Activated naive CD4-positive, alpha-beta T cell treated with anti-CD3 and anti-CD28 coated beads for 36 hours (primary cell): ENCODE measurements at regions not wholly inside any gene's neighbourhood (a gene's known extent, or its start where the extent isn't known, plus 50 kb on each side); places are given as distances from the start of the nearest gene placed in this dataset.
"Not testable (repeated sequence)": the region's sequence is repeated elsewhere in the genome, so short reads cannot be mapped to it uniquely, and the experiment has no call there.

Experiments
- CTCF ChIA-PET: fragments of 350-600 bp; sonication (Branson Sonifier 250); formaldehyde crosslinking; loops from one replicate; lab custom pipeline; 2021; ENCODE audit warnings: antibody characterized with exemption; lab: Charles Lee
- DNase-seq: peaks from one replicate; pipeline ENCODE4 v3.0.0-alpha.2; 2020
- H3K27ac Mint-ChIP-seq: one replicate; pipeline ENCODE4 v1.8.0; 2021; ENCODE audit warnings: mild to moderate bottlenecking, mixed read lengths
- H3K27me3 Mint-ChIP-seq: one replicate; pipeline ENCODE4 v1.8.0; 2021; ENCODE audit warnings: low read depth, mixed read lengths
- H3K36me3 Mint-ChIP-seq: one replicate; pipeline ENCODE4 v1.8.0; 2021; ENCODE audit warnings: low read depth, mixed read lengths
- H3K4me1 Mint-ChIP-seq: one replicate; pipeline ENCODE4 v1.8.0; 2021; ENCODE audit warnings: low read depth, mixed read lengths
- H3K4me3 Mint-ChIP-seq: one replicate; pipeline ENCODE4 v1.8.0; 2021; ENCODE audit warnings: mild to moderate bottlenecking, moderate library complexity, mixed read lengths
- H3K9me3 Mint-ChIP-seq: one replicate; pipeline ENCODE4 v1.8.0; 2021; ENCODE audit warnings: mixed read lengths
- intact Hi-C: fragments of 100-400 bp; cut with micrococcal nuclease; formaldehyde crosslinking; loops from one replicate; pipeline ENCODE4 v1.15.1; 2023

GRCh38 chr2:21233194-21233593 lies 109.4 kb downstream of the TDRD15 start:
- Mint-ChIP-seq H3K36me3 (no peaks in the 10 kb centered on the region), H3K4me3 (no peak overlapping the region), H3K4me1 (no peaks in the 10 kb centered on the region), H3K9me3 (no peaks in the 10 kb centered on the region), H3K27ac (no peak overlapping the region), H3K27me3 (no peaks in the 10 kb centered on the region)
- intact Hi-C loops = no loop called here
- CTCF ChIA-PET = no interaction called here
- DNase-seq = no peak

- CTCF ChIA-PET = no interaction called here
- no peaks in the 10 kb centered on the region for H3K9me3 Mint-ChIP-seq
- intact Hi-C loops = no loop called here
- no peaks in the 10 kb centered on the region for H3K36me3 Mint-ChIP-seq
- no peaks in the 10 kb centered on the region for H3K27me3 Mint-ChIP-seq
- no peak overlapping the region for H3K4me3 Mint-ChIP-seq
- no peak overlapping the region for H3K27ac Mint-ChIP-seq
- no peaks in the 10 kb centered on the region for H3K4me1 Mint-ChIP-seq
- no peak for DNase-seq
Measured at GRCh38 chr2:21234001-21234400, 110.2 kb downstream of the TDRD15 start.

GRCh38 chr2:21234464-21235120 lies 110.8 kb downstream of the TDRD15 start:
- Mint-ChIP-seq H3K36me3 (no peaks in the 10 kb centered on the region), H3K27me3 (no peaks in the 10 kb centered on the region), H3K9me3 (no peaks in the 10 kb centered on the region), H3K27ac (no peak overlapping the region), H3K4me1 (no peaks in the 10 kb centered on the region), H3K4me3 (no peak overlapping the region)
- no peak for DNase-seq
- intact Hi-C loops = no loop called here
- CTCF ChIA-PET = no interaction called here

- H3K9me3 Mint-ChIP-seq = peaks cover 18% of the 10 kb centered on the region
- DNase-seq, H3K36me3 Mint-ChIP-seq, H3K4me1 Mint-ChIP-seq, H3K4me3 Mint-ChIP-seq, intact Hi-C loops, H3K27ac Mint-ChIP-seq, H3K27me3 Mint-ChIP-seq, CTCF ChIA-PET: not testable (repeated sequence)
Measured at GRCh38 chr2:21239749-21240148, 116.0 kb downstream of the TDRD15 start.

- Mint-ChIP-seq H3K27me3 (no peaks in the 10 kb centered on the region), H3K27ac (no peak overlapping the region), H3K9me3 (peaks cover 18% of the 10 kb centered on the region), H3K4me1 (no peaks in the 10 kb centered on the region), H3K4me3 (no peak overlapping the region), H3K36me3 (peaks cover 2% of the 10 kb centered on the region)
- DNase-seq = no peak
- intact Hi-C loops = no loop called here
- CTCF ChIA-PET = no interaction called here
Measured at GRCh38 chr2:21244161-21244560, 120.4 kb downstream of the TDRD15 start.

- no peak for DNase-seq
- Mint-ChIP-seq H3K9me3 (peaks cover 9% of the 10 kb centered on the region), H3K27me3 (no peaks in the 10 kb centered on the region), H3K4me3 (no peak overlapping the region), H3K27ac (no peak overlapping the region), H3K4me1 (no peaks in the 10 kb centered on the region), H3K36me3 (peaks cover 2% of the 10 kb centered on the region)
- CTCF ChIA-PET = no interaction called here
- intact Hi-C loops = no loop called here
Measured at GRCh38 chr2:21245565-21245964, 121.8 kb downstream of the TDRD15 start.

GRCh38 chr2:21249367-21249766 lies 125.6 kb downstream of the TDRD15 start:
- Mint-ChIP-seq H3K4me1 (no peaks in the 10 kb centered on the region), H3K9me3 (no peaks in the 10 kb centered on the region), H3K27me3 (no peaks in the 10 kb centered on the region), H3K27ac (no peak overlapping the region), H3K4me3 (no peak overlapping the region), H3K36me3 (no peaks in the 10 kb centered on the region)
- DNase-seq = no peak
- intact Hi-C loops = no loop called here
- CTCF ChIA-PET = no interaction called here

GRCh38 chr2:21250673-21251072 lies 126.9 kb downstream of the TDRD15 start:
- no peak overlapping the region for H3K4me3 Mint-ChIP-seq
- intact Hi-C loops = no loop called here
- CTCF ChIA-PET = no interaction called here
- no peak for DNase-seq
- no peaks in the 10 kb centered on the region for H3K36me3 Mint-ChIP-seq
- H3K4me1 Mint-ChIP-seq = no peaks in the 10 kb centered on the region
- H3K27ac Mint-ChIP-seq = no peak overlapping the region
- H3K27me3 Mint-ChIP-seq = no peaks in the 10 kb centered on the region
- no peaks in the 10 kb centered on the region for H3K9me3 Mint-ChIP-seq

- no peak overlapping the region for H3K4me3 Mint-ChIP-seq
- CTCF ChIA-PET = no interaction called here
- no peak for DNase-seq
- H3K4me1 Mint-ChIP-seq = no peaks in the 10 kb centered on the region
- no peak overlapping the region for H3K27ac Mint-ChIP-seq
- no peaks in the 10 kb centered on the region for H3K27me3 Mint-ChIP-seq
- H3K9me3 Mint-ChIP-seq = no peaks in the 10 kb centered on the region
- intact Hi-C loops = no loop called here
- no peaks in the 10 kb centered on the region for H3K36me3 Mint-ChIP-seq
Measured at GRCh38 chr2:21251216-21251980, 127.6 kb downstream of the TDRD15 start.

GRCh38 chr2:21253311-21254027 lies 129.7 kb downstream of the TDRD15 start:
- H3K36me3 Mint-ChIP-seq = no peaks in the 10 kb centered on the region
- DNase-seq = no peak
- intact Hi-C loops = no loop called here
- no peaks in the 10 kb centered on the region for H3K4me1 Mint-ChIP-seq
- no peak overlapping the region for H3K27ac Mint-ChIP-seq
- no peaks in the 10 kb centered on the region for H3K27me3 Mint-ChIP-seq
- H3K4me3 Mint-ChIP-seq = no peak overlapping the region
- H3K9me3 Mint-ChIP-seq = no peaks in the 10 kb centered on the region
- CTCF ChIA-PET = no interaction called here

GRCh38 chr2:21254170-21254965 lies 130.6 kb downstream of the TDRD15 start:
- Mint-ChIP-seq H3K36me3 (no peaks in the 10 kb centered on the region), H3K4me3 (no peak overlapping the region), H3K4me1 (no peaks in the 10 kb centered on the region), H3K27ac (no peak overlapping the region), H3K27me3 (no peaks in the 10 kb centered on the region), H3K9me3 (no peaks in the 10 kb centered on the region)
- intact Hi-C loops = no loop called here
- CTCF ChIA-PET = no interaction called here
- DNase-seq = no peak

- intact Hi-C loops = no loop called here
- H3K4me1 Mint-ChIP-seq = no peaks in the 10 kb centered on the region
- CTCF ChIA-PET = no interaction called here
- no peaks in the 10 kb centered on the region for H3K9me3 Mint-ChIP-seq
- H3K27me3 Mint-ChIP-seq = no peaks in the 10 kb centered on the region
- DNase-seq = no peak
- H3K27ac Mint-ChIP-seq = no peak overlapping the region
- H3K36me3 Mint-ChIP-seq = no peaks in the 10 kb centered on the region
- H3K4me3 Mint-ChIP-seq = no peak overlapping the region
Measured at GRCh38 chr2:21256006-21256405, 132.2 kb downstream of the TDRD15 start.
